Epidermal melanocyte (primary cell): ENCODE measurements at regions not wholly inside any gene's neighbourhood (a gene's known extent, or its start where the extent isn't known, plus 50 kb on each side); places are given as distances from the start of the nearest gene placed in this dataset.
"Not testable (repeated sequence)": the region's sequence is repeated elsewhere in the genome, so short reads cannot be mapped to it uniquely, and the experiment has no call there.

Experiments used
- DNase-seq: peaks from one replicate; pipeline ENCODE4 v3.0.0; 2011; ENCODE audit warnings: low spot score; ENCODE audit not compliant: insufficient read length

GRCh38 chr12:67759829-67760228 lies 111.3 kb downstream of the DYRK2 start:
- no peak for DNase-seq

GRCh38 chr12:67760586-67761275 lies 112.2 kb downstream of the DYRK2 start:
- DNase-seq, result no peak

- no peak for DNase-seq
Measured at GRCh38 chr12:67761566-67761965, 113.0 kb downstream of the DYRK2 start.

- no peak for DNase-seq
Measured at GRCh38 chr12:67764055-67764454, 115.5 kb downstream of the DYRK2 start.

GRCh38 chr12:67764946-67765619 lies 116.5 kb downstream of the DYRK2 start:
- no peak for DNase-seq

- DNase-seq, result no peak
Measured at GRCh38 chr12:67765776-67766766, 117.5 kb downstream of the DYRK2 start.

GRCh38 chr12:67772267-67773169 lies 124.0 kb downstream of the DYRK2 start:
- DNase-seq, result no peak

- no peak for DNase-seq
Measured at GRCh38 chr12:67773896-67774295, 125.4 kb downstream of the DYRK2 start.

- no peak for DNase-seq
Measured at GRCh38 chr12:67774983-67775587, 126.5 kb downstream of the DYRK2 start.

- no peak for DNase-seq
Measured at GRCh38 chr12:67780580-67781084, 132.1 kb downstream of the DYRK2 start.

GRCh38 chr12:67782573-67782972 lies 134.0 kb downstream of the DYRK2 start:
- no peak for DNase-seq

- DNase-seq, result no peak
Measured at GRCh38 chr12:67783393-67783792, 134.8 kb downstream of the DYRK2 start.

- no peak for DNase-seq
Measured at GRCh38 chr12:67784831-67785230, 136.3 kb downstream of the DYRK2 start.

- DNase-seq, result no peak
Measured at GRCh38 chr12:67786086-67786485, 137.5 kb downstream of the DYRK2 start.

GRCh38 chr12:67788118-67788517 lies 139.6 kb downstream of the DYRK2 start:
- DNase-seq, result no peak

- no peak for DNase-seq
Measured at GRCh38 chr12:67789266-67789665, 140.7 kb downstream of the DYRK2 start.

- DNase-seq, result no peak
Measured at GRCh38 chr12:67790660-67791059, 142.1 kb downstream of the DYRK2 start.

GRCh38 chr12:67791362-67791761 lies 142.8 kb downstream of the DYRK2 start:
- not testable (repeated sequence) for DNase-seq

- DNase-seq, result no peak
Measured at GRCh38 chr12:67792185-67792584, 143.6 kb downstream of the DYRK2 start.

GRCh38 chr12:67794161-67794560 lies 145.6 kb downstream of the DYRK2 start:
- DNase-seq, result no peak
